A172 (cell line): ENCODE measurements at regions not wholly inside any gene's neighbourhood (a gene's known extent, or its start where the extent isn't known, plus 50 kb on each side); places are given as distances from the start of the nearest gene placed in this dataset.

ENCODE experiments used
- DNase-seq: peaks from one replicate; pipeline ENCODE4 v3.0.0-alpha.2; 2015; ENCODE audit warnings: low spot score

DNA sequence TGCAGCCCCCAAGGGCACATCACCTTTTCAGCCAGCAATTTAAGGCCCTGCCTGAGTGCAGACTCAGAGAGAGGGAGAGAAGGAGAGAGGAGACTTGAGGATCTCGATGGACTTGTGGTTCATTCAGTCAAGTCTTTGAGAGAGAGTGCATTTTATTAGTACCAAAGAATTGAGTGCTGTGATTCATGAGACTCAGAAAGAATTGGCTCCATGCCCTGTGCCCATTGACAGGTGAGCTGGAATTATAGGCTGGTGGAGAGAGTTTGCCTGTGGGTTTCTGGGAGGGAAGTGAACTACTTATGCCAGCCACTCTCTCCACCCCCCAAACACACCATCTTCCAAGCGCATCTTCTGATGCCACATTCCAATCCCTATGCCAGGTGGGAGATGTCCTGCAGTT, 236.8 kb downstream of the MN1 start:
- DNase-seq, result no peak

DNA sequence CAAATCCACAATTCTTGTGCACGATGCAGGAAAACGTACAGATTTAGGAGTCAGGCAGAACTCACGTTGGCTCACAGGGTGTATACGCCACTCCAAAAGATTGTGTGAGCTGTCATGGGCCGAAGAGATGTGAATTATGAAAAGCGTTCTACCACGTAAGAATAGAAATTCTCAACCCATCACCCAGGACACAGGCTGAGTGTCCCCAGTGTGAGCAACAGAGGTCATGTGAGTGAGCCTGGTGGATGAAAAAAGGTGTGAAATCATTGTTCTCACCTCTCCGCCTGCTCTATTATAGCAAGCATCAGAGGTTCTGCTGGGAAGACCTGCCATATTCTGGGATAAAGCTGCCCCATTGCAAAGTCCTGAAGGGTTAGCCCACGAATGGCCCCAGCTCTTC, 235.0 kb downstream of the MN1 start:
- no peak for DNase-seq

DNA sequence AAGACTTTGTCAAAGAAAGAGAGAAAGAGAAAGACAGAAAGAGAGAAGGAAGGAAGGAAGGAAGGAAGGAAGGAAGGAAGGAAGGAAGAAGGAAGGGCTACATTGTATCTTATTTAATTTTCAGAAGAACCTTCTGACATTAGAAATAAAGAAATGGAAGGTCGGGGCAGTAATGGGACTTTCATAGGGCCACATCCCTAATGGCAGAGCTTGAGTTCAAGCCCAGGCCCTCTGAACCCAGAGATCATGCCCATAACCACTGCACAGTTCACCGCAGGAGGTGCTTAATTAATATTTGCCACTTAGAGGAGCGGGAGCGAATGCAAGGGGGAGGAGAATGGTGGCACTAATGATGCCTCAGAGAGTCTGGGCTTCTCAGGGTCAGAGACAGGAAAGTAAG, 233.3 kb downstream of the MN1 start:
- DNase-seq, result no peak

DNA sequence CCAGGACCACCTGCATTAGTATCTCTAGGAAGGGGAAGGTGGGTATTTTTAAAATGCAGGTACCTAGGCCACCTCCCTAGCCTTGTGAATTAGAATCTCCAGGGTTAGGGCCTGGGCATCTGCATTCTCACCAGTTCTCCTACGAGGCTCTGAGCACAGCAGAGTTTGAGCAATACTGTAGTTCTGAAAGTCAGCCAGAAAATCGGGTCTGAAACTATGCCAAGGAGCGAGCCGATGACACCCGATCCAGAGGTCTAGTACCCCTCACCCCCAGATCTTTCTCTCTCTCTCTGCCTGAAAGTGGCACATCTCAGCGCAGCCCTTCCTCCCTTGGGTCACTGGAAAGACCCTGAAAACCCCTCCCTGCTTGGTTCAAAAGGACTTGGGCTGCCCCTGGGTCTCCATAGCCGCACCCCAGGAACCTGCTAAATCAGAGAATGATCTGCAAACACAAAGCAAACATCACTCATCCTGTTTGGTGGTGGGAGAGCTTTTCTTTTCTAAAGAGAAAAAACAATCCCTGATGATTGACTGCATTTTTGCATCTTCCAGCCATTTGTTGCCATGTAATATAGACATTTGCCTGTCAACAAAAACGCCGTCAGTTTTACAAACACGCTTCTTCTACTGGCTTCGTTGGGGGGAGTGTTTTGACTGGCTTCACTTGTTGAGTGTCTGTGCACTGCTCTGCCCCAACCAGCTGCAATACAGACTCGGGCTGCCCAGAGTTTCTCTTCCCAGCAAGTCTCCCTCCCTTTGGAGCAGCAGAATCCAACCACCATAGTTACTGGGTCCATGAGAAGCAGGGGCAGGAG, 229.9 kb downstream of the MN1 start:
- no peak for DNase-seq

DNA sequence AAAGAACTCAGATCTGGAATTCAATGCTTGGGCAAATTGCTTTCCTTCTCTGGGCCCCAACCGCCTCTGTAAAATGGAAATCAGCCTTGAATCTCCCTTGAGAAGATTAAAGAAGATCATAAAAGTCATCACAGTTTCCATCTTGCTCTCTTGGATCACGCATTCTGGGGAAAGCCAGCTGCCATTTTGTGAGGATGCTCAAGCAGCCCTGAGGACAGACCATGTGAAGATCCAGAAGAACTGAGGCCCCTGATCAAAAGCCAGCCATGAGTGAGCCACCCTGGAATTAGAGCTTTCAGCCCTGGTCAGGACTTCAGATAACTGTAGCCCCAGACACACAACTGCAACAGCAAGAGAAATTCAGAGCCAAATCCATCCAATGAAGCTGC, 229.3 kb downstream of the MN1 start:
- no peak for DNase-seq

DNA sequence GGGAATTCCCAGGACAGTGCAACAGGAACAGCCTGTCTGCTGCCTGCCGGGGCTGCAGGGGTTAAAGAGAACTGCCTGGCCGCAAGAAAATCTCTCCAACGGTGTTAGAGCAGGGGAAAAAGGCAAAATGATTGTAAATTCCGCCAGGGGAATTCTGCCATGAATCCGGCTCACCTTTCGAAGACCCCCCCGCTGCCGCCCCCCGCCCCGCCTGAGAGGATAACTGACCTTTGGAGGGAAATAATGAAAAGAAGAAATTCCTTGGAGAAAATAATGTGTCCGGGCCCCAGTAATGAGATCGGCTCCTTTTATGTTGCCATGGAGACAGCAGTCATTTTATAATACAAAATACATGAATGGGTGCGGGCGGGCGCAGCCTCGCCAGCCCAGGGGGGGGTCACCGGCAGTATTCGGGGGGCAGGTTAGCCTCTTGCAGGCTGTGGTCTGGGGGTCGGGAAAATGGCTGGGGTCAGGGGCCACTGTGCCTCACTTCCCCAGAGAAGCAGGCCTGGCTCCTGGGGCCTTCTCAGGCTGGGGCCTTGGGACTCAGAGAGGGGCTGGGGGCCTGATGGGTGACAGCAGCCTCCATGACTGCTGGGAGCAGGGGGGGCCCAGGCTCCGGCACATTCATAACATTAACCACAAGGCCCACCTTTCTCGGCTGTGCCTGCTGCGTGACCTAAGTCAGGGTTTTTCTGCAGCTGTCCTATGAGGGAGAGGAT, 228.1 kb downstream of the MN1 start:
- no peak for DNase-seq

DNA sequence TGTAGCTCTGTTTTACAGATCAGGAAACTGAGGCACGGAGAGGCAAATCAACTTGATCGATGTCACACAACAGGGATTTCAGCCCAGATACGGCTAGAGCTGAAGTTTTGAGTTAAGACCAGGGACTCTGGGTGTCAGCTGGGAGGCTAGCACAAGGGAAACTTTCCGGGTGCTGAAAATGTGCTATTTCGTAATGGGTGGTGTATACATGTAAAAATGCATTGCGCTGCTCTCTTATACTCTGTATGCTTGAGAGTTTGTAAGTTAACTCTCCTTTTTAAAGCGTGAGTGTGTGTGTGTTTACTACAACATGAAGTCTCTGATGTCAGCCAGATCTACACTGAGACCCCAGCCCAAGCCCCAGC, 227.6 kb downstream of the MN1 start:
- no peak for DNase-seq

DNA sequence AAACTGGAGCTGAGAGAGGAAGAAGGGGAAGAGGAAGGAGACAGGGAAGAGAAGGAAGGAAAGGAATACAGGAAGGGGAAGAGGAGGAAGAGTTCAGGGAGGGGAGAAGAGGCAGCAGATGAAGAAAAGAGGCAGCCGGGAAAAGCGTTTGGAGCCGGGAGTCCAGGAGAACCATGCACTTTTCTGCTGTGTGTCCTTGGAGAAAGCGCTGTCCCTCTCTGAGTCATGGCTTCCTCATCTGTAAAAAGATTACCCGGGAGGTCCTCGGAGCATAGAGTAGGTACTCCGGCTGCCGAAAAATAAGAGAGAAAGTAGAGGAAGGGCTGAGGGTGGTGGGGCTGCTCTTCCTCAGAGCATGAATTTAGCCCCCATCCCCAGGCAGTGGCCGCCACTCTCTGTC, 226.9 kb downstream of the MN1 start:
- no peak for DNase-seq

DNA sequence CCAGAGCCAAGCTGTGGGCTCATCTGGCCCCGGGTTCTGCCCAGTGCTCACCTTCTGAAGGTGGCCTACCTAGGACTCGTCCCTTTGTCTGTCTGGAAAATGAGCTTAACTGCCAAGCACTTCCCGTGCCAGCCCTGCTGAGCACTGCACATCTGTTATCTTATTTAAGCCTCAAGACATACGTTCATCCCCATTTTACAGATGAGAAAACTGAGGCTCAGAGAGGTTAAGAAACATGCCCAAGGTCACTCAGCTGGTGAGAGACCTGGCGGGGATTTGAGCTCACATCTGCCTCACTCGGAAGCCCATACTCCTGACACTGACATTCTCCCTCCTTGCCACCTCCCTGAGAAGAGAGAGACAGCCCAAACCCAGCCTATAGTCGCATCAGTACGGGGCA, 226.2 kb downstream of the MN1 start:
- DNase-seq, result no peak

DNA sequence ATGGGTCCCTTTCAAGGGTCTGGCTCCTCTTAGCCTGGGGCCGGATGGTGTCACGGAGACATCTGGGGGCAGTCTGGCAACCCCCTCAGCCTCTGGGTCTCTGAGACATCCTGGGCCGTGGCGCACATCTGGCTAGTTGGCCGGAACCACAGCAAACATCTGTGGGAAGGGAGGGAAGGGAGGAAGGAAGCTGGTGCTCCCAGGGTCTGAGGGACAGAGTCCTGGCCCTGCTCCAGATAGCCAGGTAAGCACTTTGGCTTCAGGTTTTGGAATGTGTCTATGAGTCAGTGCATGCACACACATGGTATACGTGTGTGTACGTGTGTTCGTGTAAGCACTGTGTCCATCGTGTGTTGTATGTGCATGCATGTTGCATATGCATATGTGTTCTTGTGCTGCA, 225.1 kb downstream of the MN1 start:
- DNase-seq, result no peak

DNA sequence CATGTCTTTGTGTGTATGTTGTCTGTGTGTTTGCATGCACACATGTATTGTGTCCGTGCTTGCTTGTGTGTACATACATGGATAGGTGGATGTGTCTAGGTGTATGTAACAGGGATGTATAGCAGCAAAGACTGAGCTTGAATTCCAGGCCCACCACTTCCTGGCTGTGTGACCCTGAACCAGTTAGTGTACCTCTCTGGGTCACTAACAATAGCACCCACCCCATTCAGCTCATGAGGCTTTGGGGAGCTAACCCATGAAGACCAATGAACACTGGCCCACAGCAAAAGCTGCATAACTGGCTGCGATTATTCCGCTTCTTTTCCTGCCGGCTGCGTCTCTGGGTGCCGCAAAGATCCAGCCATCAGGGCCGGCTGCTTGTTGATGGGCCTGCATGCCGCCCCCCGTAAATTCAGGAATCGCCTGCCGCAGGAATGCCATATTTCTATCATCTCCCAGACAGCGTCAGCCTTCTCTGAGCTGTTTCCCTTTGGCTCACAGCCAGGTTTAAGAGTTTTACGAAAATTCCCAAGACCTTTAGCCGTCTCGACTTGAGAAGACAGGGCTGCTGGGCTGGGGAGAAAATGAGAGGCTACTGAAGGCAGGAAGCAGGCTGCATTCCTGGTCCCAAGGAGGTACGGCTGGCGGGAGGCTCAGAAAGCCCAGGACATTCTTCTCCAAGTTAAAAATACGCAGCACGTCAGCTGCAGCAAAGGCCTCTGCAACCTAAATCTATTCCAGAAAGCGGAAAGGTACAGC, 224.6 kb downstream of the MN1 start:
- no peak for DNase-seq

DNA sequence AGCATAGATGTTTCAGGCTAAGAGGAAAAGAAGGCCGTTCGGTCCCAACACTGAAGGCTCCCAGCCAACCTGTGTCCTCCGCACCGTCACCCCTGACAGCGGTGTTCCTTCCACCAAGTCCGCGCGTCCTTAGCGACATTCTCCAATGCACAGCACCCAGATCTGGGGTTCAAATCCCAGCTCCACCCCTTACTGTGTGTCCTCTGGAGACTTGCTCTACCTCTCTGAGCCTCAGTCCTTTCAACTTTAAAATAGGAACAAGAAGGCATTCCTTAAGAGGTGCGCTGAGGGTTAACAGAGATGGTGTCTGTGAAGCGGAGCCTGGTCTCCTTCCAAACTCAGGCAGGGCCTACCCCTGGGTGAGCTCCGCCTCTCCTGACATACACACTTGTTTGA, 224.0 kb downstream of the MN1 start:
- no peak for DNase-seq

DNA sequence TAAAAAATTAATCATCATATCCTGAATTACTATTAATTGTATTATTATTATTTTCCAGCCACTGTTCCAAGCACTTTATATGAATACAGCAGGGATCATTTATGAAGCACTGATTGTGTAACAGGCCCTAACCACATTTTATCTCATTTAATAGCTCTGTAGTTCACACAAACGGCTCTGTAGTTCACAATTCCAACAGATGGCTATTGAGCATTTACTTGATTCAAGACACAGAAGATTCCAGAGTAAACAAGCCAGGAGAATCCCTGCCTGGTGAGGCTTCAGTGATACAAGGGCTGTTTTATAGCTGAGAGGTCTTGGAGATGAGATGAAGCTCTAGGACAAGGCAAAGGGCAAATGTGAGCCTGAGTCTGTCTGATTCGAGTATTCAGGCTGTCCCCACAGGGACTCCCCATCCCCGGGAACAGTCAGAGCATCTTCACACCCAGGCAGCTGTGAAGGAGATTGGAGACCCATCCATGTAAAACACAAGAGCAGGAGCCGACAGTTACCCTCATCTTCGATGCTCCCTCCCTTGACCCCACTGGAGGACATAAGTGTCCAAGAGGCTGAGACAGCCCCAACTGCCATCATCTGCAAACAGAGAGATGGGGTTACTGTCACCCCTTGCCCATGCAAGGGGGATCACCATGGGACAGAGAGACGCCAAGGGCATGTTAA, 222.5 kb downstream of the MN1 start:
- DNase-seq, result no peak

DNA sequence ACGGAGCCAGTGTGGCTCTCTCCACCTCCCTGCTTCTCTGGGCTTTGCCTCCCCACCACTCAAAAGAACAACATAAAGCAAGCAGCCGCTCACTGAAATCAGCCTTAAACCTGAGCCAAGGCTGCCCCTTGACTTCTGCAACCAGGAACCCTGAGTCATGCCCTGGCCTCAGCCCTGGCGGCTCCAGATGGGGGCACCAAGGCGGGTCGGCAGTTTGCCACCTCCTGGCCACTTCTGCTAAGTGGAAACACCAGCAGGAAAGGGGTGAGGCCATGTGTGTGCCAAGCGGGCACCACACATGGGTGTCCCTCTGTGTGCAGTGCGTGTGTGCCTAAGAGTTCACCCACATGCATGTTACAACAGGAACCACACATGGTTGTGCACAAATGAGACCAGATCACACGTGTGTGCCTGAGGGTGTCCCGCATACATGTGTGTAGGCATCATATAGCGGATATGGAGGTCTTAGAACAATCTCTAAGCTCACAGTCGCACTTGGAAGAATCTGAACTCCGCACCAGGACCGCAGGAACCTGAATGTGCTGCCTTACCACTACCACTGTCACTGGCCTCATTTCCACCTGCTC, 221.2 kb downstream of the MN1 start:
- peak; percentile 27 for DNase-seq

DNA sequence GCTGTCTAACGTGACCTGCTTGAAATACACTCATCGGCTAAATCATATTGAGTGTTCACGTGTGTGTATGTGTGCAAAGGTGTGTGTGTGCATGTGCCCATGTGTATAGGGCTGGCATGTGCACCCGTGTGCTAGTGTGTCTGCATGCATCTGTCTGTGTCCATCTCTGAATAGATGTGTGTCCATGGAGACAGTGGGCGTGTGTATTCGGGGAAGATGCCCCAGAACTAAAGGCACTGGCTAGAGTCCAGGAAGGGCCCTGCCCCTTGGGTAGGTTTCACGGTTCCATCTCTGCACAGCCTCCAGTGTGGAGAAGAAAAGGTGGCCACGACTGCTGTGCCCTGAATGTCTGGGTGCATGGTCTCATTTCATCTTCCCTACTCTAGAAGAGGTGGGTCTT, 220.3 kb downstream of the MN1 start:
- no peak for DNase-seq

DNA sequence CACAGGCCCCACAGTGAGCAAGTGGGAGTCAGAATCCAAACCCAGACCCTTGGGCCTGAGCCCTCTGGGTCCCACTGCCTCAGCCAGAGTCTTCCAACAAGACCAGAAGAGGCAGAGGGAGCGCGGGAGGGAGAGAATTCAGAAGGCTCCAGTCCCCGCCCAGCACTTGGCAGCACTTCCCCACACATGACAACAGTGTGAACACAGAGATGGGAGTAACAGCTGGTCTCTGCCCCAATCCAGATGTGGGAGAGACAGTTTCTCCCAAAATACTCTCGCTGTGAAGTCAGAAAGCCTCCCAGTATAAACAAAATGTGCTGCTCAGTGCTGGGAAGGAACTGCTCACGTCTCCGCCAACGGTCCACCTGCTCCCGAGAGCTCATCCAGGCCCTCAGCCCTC, 219.9 kb downstream of the MN1 start:
- DNase-seq, result no peak

DNA sequence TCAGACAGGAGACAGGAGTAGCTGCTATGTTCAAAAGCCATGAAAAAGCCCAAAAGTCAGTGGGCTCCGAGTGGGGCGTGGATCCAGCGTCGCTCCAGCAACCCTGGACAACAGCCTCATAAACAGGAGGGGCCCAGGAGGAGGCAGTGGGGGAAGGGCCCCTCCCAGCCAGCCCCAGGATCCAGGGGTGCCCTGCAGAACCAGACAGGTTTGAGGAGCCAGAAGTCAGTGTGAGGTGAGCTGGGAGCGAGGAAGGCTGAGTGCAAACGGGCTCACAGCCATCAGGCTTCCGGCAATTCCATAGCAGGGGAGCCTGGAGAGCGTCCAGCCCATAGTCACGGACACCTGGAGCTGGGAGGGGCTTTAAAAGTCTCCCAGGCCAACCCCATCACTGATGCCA, 217.7 kb downstream of the MN1 start:
- no peak for DNase-seq

DNA sequence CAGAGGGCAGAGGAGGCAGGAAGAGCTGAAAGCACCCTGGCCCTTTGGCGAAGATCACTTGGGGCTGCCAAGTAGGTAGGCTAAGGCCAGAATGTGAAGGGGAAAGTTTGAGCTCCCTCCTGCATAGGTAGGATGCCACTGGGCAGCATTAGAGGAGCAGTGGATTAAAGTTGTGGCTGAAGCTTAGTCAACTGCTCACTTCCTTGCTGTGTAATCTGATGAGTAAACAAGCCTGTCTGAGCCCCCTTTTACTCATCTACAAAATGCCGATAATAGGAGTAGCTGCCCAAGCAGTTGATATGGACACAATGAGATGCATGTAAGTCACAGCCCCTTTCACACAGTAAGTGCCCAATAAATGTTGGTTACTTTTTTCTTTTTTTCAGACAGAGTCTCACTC, 216.4 kb downstream of the MN1 start:
- DNase-seq, result no peak

DNA sequence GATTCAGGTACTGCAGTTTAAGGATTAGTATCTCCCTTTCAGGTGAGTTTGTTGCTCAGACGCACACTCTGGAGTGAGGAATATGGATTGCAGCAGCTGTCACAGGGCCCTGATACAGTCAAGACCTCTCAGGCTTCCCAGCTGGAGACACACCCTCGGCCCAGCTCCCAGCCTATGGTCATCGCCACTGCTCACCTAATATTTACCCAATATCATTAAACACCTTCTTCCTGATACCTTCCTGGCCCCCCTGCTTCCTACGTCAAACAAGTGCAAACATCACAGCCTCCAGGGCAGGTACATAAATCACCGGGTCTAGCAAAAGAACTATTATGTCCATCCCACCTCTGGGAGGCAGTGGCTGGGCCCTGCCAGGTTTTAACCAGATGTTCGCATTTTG, 213.3 kb downstream of the MN1 start:
- DNase-seq, result no peak

DNA sequence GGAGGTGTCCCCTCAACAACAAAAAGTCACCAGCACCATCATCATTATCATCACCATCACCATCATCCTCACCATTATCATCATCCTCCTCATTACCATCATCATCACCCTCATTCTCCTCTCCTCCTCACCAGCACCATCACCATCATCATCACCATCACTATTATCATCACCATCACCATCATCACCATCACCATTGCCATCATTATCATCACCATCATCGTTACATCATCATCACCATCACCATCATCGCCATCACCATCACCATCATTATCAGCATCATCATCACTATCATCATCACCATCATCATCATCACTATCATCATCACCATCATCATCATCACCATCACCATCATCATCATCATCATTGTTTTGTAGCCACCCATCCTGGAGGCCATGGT, 212.6 kb downstream of the MN1 start:
- no peak for DNase-seq

DNA sequence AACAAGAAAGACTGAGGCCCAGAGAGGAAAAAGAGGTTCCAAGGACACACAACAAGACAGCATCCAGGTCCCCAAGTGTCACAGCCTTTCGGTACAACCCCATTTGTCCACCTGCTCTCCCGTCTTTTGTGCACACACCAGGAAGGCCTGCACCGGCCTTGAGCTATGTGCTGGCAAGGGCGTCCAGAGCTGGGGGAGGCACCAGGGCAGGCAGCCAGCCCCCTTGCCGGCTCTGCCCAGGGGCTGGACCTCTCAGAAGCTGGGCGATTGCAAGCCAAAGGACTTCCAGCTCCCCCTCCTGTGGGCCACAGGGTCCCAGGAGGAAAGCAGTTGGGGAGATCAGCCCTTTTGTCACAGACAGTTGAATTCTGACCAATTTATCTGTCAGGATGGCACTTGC, 210.5 kb downstream of the MN1 start:
- DNase-seq, result no peak

DNA sequence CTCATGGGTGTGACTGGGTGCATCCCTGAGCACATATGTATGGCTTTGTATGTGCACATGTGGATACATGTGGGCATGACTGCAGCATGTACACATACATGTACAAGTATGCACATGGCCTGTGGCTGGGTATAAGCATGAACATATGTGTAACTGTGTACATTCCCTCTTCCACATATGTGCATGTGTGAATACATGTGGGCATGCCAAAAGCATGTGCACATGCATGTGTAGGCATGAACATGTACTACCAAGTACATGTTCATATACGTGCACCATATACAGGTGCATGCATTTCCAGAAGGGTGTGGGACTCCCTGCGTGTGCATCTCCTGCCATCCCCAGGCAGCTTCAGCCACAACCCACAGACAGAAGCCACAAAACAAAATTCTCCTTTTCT, 208.2 kb downstream of the MN1 start:
- no peak for DNase-seq
